K562 (cell line): ENCODE measurements at regions not wholly inside any gene's neighbourhood (a gene's known extent, or its start where the extent isn't known, plus 50 kb on each side); places are given as distances from the start of the nearest gene placed in this dataset.

Experiments used
- ATAC-seq: fragments of 200-7000 bp; cut with Tn5 transposase; 3 replicates; pipeline ENCODE4 v1.9.1; 2020; ENCODE audit warnings: moderate library complexity
- BruUV-seq: library from RNA; stranded (reverse); fragments of 400-500 nt; replicated peaks from 2 replicates; lab custom pipeline; 2021; lab: Mats Ljungman, UMichigan
- CTCF ChIA-PET: fragments of 300-600 bp; formaldehyde crosslinking; extraction: SDS; loops from one replicate; lab custom pipeline; 2021; ENCODE audit warnings: low intra/inter-chr PET ratio; lab: Yijun Ruan, JAX
- POLR2A ChIA-PET: fragments of 300-600, 350-650 bp; sonication (Branson Sonifier 250); formaldehyde crosslinking; extraction: SDS; loops from one replicate; lab custom pipeline; 2021; ENCODE audit warnings: antibody characterized with exemption, inconsistent platforms; lab: Yijun Ruan, JAX
- DNase-seq, 4 experiments: peaks; one replicate each; pipeline versions ENCODE4 v3.0.0 to v3.0.0-alpha.2; 2011 to 2018; ENCODE audit warnings: low spot score in 3 of 4, mixed read lengths in 3 of 4; ENCODE audit errors: extremely low read depth in 1 of 4
- FAIRE-seq: peaks from 2 replicates; lab custom pipeline; 2011; peaks lifted over from hg19 to GRCh38; lab: Jason Lieb, UNC
- H2AFZ ChIP-seq: 2 replicates; pipeline ENCODE4 v1.6.0; 2011; ENCODE audit warnings: low read depth, low read length, control low read depth, inconsistent platforms
- H3K27ac ChIP-seq: fragments of 200-600 bp; 3 replicates; pipeline ENCODE4 v1.8.0; 2011; ENCODE audit warnings: low read depth, mild to moderate bottlenecking, control low read depth, inconsistent platforms, low read length, moderate library complexity, mixed read lengths; ENCODE audit errors: extremely low read depth
- H3K27me3 ChIP-seq, 2 experiments: fragments of 300-600 bp in 1 of 2; 2 replicates in 1 of 2; 3 replicates in 1 of 2; pipeline versions ENCODE4 v1.6.0 to v1.8.0; 2011; ENCODE audit warnings: inconsistent platforms in 2 of 2, low read length in 2 of 2, mild to moderate bottlenecking in 1 of 2, mixed read lengths in 1 of 2, moderate library complexity in 1 of 2; ENCODE audit not compliant: control insufficient read depth in 2 of 2, insufficient read depth in 2 of 2
- H3K36me3 ChIP-seq: fragments of 300-600 bp; 3 replicates; pipeline ENCODE4 v1.8.0; 2011; ENCODE audit warnings: mild to moderate bottlenecking, low read length, inconsistent platforms; ENCODE audit not compliant: control insufficient read depth, insufficient read depth
- H3K4me1 ChIP-seq, 2 experiments: fragments of 200-600 bp in 1 of 2; replicated peaks in 1 of 2; 2 replicates in 1 of 2; 3 replicates in 1 of 2; pipeline versions ENCODE4 v1.5.1 to v1.8.0; 2011; ENCODE audit warnings: inconsistent platforms in 2 of 2, low read length in 2 of 2, mild to moderate bottlenecking in 1 of 2, mixed read lengths in 1 of 2, moderate library complexity in 1 of 2; ENCODE audit not compliant: control insufficient read depth in 2 of 2, insufficient read depth in 2 of 2
- H3K4me2 ChIP-seq: 2 replicates; pipeline ENCODE4 v1.6.1; 2011; ENCODE audit warnings: low read length, control low read depth, inconsistent platforms, mixed read lengths; ENCODE audit not compliant: insufficient read depth
- H3K4me3 ChIP-seq: fragments of 200-600 bp; sonication (generic), shearing (Covaris generic); 2 replicates; pipeline ENCODE4 v1.5.1; 2016; ENCODE audit warnings: control low read depth, inconsistent platforms
- H3K79me2 ChIP-seq: fragments of 200-600 bp; 3 replicates; pipeline ENCODE4 v1.8.0; 2011; ENCODE audit warnings: low read length, inconsistent platforms; ENCODE audit not compliant: control insufficient read depth, insufficient read depth
- H3K9ac ChIP-seq, 2 experiments: 2 replicates each; pipeline versions ENCODE4 v1.6.0 to v1.6.1; 2011; ENCODE audit warnings: low read depth in 2 of 2, low read length in 2 of 2, control low read depth in 1 of 2, inconsistent platforms in 1 of 2, mild to moderate bottlenecking in 1 of 2, mixed read lengths in 1 of 2; ENCODE audit not compliant: insufficient read depth in 1 of 2
- H3K9me1 ChIP-seq: one replicate; pipeline ENCODE4 v1.6.0; 2011; ENCODE audit warnings: inconsistent platforms, mild to moderate bottlenecking, low read length, moderate library complexity; ENCODE audit not compliant: control insufficient read depth, insufficient read depth
- H3K9me3 ChIP-seq: replicated peaks from 2 replicates; pipeline ENCODE4 v1.5.1; 2011; ENCODE audit warnings: low read depth, low read length, inconsistent platforms; ENCODE audit not compliant: control insufficient read depth, insufficient read depth
- H4K20me1 ChIP-seq: replicated peaks from 2 replicates; pipeline ENCODE4 v1.6.1; 2011; ENCODE audit warnings: low read length, inconsistent platforms, mixed read lengths; ENCODE audit not compliant: control insufficient read depth, insufficient read depth
- ELF1 ChIP-seq: fragments of 200-800 bp; sonication (Bioruptor generic); IDR thresholded peaks from 2 replicates; pipeline ENCODE4 v1.6.1; 2016; ENCODE audit warnings: missing genetic modification characterization, missing compliant biosample characterization
- ELF4 ChIP-seq: fragments of 450-650 bp; formaldehyde crosslinking; IDR thresholded peaks from 2 replicates; pipeline ENCODE4 v1.4.0; 2022; ENCODE audit warnings: missing genetic modification characterization
- ETV6 ChIP-seq, 3 experiments: fragments of 150-350 bp in 1 of 3; sonication (generic) in 1 of 3; formaldehyde crosslinking in 1 of 3; IDR thresholded peaks; 2 replicates each; pipeline versions ENCODE4 v1.6.1 to v1.8.0; 2014 to 2022; ENCODE audit warnings: borderline replicate concordance in 2 of 3, low read depth in 2 of 3, antibody characterized with exemption in 1 of 3, low read length in 1 of 3, mild to moderate bottlenecking in 1 of 3, missing genetic modification reagents in 1 of 3
- MCM7 ChIP-seq, 2 experiments: fragments of 450-650 bp; IDR thresholded peaks; 2 replicates each; pipeline ENCODE4 v1.6.1; 2016 to 2018
- MEF2A ChIP-seq: IDR thresholded peaks from 2 replicates; pipeline ENCODE4 v1.6.1; 2011; ENCODE audit warnings: low read depth, mild to moderate bottlenecking, low read length, moderate library complexity; ENCODE audit not compliant: control insufficient read depth
- NFE2 ChIP-seq: IDR thresholded peaks from 2 replicates; pipeline ENCODE4 v1.6.1; 2014; ENCODE audit warnings: antibody characterized with exemption, low read depth
- NFIX ChIP-seq: fragments of 250-450 bp; sonication (Bioruptor Pico); IDR thresholded peaks from 2 replicates; pipeline ENCODE4 v1.4.0; 2020; ENCODE audit warnings: low read depth, mild to moderate bottlenecking, moderate library complexity
- XRCC4 ChIP-seq: IDR thresholded peaks from one replicate; pipeline ENCODE4 v1.6.1; 2011; ENCODE audit not compliant: insufficient read depth, insufficient read length; ENCODE audit errors: extremely low read depth
- ZC3H8 ChIP-seq: fragments of 450-650 bp; IDR thresholded peaks from 2 replicates; pipeline ENCODE4 v1.6.1; 2017
- WGBS: fragments of 100-300 bp; shearing (Covaris generic); methylation state at CpG from one replicate; pipeline ENCODE4 v1.1.6; 2016; ENCODE audit warnings: low coverage, mixed read lengths; ENCODE audit not compliant: insufficient coverage; ENCODE audit errors: missing lambda C conversion rate; 5-methylcytosine and 5-hydroxymethylcytosine counted together
- in situ Hi-C: fragments of 300-500 bp; cut with MboI; formaldehyde crosslinking; loops from 4 replicates; pipeline ENCODE4 v1.15.0; 2018; ENCODE audit warnings: inconsistent platforms, mixed read lengths
- intact Hi-C: fragments of 100-400 bp; cut with micrococcal nuclease; formaldehyde crosslinking; loops from 2 replicates; pipeline ENCODE4 v1.14.2; 2022
- TF ChIP-seq, protein P1 (sequence below): sonication (generic); formaldehyde crosslinking; IDR thresholded peaks from 2 replicates; pipeline ENCODE4 v1.8.0; 2022; ENCODE audit warnings: mild to moderate bottlenecking, missing genetic modification reagents
- TF ChIP-seq, protein P2 (sequence below): IDR thresholded peaks from 2 replicates; pipeline ENCODE4 v1.6.1; 2011; ENCODE audit not compliant: insufficient read length; ENCODE audit errors: extremely low read depth
- TF ChIP-seq, protein P3 (sequence below): IDR thresholded peaks from 3 replicates; pipeline ENCODE4 v1.6.1; 2011; ENCODE audit warnings: borderline replicate concordance, mild to moderate bottlenecking; ENCODE audit not compliant: insufficient read length, insufficient read depth

DNA sequence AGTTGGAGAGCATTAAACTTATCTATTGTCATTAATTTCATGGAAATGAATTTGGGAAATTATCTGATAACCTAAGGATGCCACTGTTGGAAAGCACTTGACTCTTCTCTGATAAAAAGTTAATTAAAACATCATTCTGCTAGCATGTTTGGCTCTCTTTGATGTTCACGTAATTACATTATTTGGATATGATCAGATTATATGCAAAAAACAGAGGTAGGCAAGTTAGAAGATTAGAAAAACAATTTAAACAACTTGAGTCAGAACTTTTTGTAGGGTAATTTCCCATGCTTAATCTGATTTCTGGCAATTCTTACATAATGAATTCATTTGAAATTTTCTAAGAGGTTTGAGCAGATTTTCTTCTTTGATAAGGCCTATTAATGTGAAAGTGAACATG, 882.9 kb downstream of the TRAM1L1 start:
- no peak overlapping the region for H3K4me2 ChIP-seq
- H3K4me1 ChIP-seq: no peaks in the 10 kb centered on the region
- no peaks in the 10 kb centered on the region for H4K20me1 ChIP-seq
- no peaks in the 10 kb centered on the region for H3K36me3 ChIP-seq
- no peaks in the 10 kb centered on the region for H3K9me1 ChIP-seq
- CTCF ChIA-PET: no interaction called here
- FAIRE-seq (no peak), ATAC-seq (no peak), DNase-seq (no peak)
- TF ChIP-seq ZC3H8 (no peak), MEF2A (no peak)
- no peak overlapping the region for H2AFZ ChIP-seq
- BruUV-seq: no TSS peak
- WGBS: 0% methylated on average over 1 of the region's 1 CpG
- no peak overlapping the region for H3K4me3 ChIP-seq
- POLR2A ChIA-PET: no interaction called here
- H3K9me3 ChIP-seq: no peaks in the 10 kb centered on the region
- in situ Hi-C loops: no loop called here
- H3K27ac ChIP-seq: no peak overlapping the region
- no peaks in the 10 kb centered on the region for H3K79me2 ChIP-seq
- H3K9ac ChIP-seq: no peak overlapping the region
- no peaks in the 10 kb centered on the region for H3K27me3 ChIP-seq
- intact Hi-C loops: no loop called here

DNA sequence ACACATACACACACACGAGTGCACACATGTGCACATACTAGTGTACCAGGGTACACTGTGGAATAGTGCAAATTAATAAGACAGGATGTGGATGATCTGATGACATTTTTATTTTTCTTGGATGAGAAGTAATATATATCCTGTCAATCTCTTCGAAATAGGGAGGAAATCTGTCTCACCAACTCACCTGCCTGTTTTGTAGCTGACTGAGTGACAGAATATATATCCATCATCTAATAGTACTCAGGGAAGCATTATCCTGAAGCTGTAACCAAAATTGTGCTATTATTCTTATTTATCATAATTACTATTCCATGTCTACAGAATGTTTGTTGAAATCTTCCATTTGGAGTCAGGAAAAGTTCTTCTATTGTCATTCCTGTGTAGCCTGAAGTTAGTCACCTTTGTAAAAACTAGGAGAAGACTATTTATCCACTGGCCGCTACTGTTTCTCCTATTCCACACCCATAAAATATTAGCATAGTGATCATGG, 888.0 kb downstream of the TRAM1L1 start:
- no peak for FAIRE-seq
- 2% methylated on average over 3 of the region's 3 CpGs for WGBS
- Histone ChIP-seq H3K9me1 (no peaks in the 10 kb centered on the region), H3K4me3 (no peak overlapping the region), H3K27me3 (no peaks in the 10 kb centered on the region), H3K4me1 (no peaks in the 10 kb centered on the region), H3K27ac (no peak overlapping the region), H2AFZ (no peak overlapping the region), H4K20me1 (no peaks in the 10 kb centered on the region), H3K9me3 (no peaks in the 10 kb centered on the region), H3K4me2 (no peak overlapping the region), H3K9ac (no peak overlapping the region), H3K79me2 (no peaks in the 10 kb centered on the region), H3K36me3 (no peaks in the 10 kb centered on the region)
- ChIA-PET CTCF (no interaction called here), POLR2A (no interaction called here)
- DNase-seq: no peak
- in situ Hi-C loops (no loop called here), intact Hi-C loops (no loop called here)
- no TSS peak for BruUV-seq
- ATAC-seq: no peak
- TF ChIP-seq ETV6 (IDR thresholded peaks at IDR 0.05; ENCODE audit: borderline replicate concordance in 1 of 2, low read depth in 2 of 2, low read length in 1 of 2) (no peak), ETV6 (CRISPR knock-in tag; IDR thresholded peaks at IDR 0.05; ENCODE audit: borderline replicate concordance) (no peak), MCM7 (IDR thresholded peaks at IDR 0.05) (no peak), ELF4 (CRISPR knock-in tag) (no peak), NFE2 (no peak), XRCC4 (no peak), ELF1 (tag) (no peak), NFIX (no peak)
- TF ChIP-seq, protein P1, sequence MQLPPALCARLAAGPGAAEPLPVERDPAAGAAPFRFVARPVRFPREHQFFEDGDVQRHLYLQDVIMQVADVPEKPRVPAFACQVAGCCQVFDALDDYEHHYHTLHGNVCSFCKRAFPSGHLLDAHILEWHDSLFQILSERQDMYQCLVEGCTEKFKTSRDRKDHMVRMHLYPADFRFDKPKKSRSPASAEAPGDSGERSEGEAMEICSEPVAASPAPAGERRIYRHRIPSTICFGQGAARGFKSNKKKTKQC (CRISPR knock-in tag): no peak
- TF ChIP-seq, protein P2, sequence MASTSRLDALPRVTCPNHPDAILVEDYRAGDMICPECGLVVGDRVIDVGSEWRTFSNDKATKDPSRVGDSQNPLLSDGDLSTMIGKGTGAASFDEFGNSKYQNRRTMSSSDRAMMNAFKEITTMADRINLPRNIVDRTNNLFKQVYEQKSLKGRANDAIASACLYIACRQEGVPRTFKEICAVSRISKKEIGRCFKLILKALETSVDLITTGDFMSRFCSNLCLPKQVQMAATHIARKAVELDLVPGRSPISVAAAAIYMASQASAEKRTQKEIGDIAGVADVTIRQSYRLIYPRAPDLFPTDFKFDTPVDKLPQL: no peak
- TF ChIP-seq, protein P3, sequence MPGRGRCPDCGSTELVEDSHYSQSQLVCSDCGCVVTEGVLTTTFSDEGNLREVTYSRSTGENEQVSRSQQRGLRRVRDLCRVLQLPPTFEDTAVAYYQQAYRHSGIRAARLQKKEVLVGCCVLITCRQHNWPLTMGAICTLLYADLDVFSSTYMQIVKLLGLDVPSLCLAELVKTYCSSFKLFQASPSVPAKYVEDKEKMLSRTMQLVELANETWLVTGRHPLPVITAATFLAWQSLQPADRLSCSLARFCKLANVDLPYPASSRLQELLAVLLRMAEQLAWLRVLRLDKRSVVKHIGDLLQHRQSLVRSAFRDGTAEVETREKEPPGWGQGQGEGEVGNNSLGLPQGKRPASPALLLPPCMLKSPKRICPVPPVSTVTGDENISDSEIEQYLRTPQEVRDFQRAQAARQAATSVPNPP: no peak
